Esophagus squamous epithelium (tissue), 5 donors: ENCODE measurements at regions not wholly inside any gene's neighbourhood (a gene's known extent, or its start where the extent isn't known, plus 50 kb on each side); places are given as distances from the start of the nearest gene placed in this dataset.
"Not testable (repeated sequence)": the region's sequence is repeated elsewhere in the genome, so short reads cannot be mapped to it uniquely, and the experiment has no call there.

Experiments used
- DNase-seq: peaks from one replicate; lab custom pipeline; 2025; lab: John Stamatoyannopoulos, UW
- H3K27ac ChIP-seq, 4 donors: fragments of 200-600 bp; sonication (generic); one replicate each; pipeline ENCODE4 v1.5.1; 2016 to 2019; ENCODE audit warnings: mild to moderate bottlenecking in 1 of 4
- H3K27me3 ChIP-seq, 4 donors: fragments of 200-600 bp; sonication (generic); 1 replicate in 3 of 4; 2 replicates in 1 of 4; pipeline versions ENCODE4 v1.5.1 to v1.6.0; 2017 to 2021; ENCODE audit warnings: antibody characterized with exemption in 1 of 4
- H3K36me3 ChIP-seq, 3 donors: fragments of 200-600 bp; sonication (generic); one replicate each; pipeline ENCODE4 v1.5.1; 2016 to 2019
- H3K4me1 ChIP-seq, 3 donors: fragments of 200-600 bp; sonication (generic); one replicate each; pipeline ENCODE4 v1.5.1; 2017 to 2019
- H3K4me3 ChIP-seq, 4 donors: fragments of 200-600 bp; sonication (generic); 1 replicate in 3 of 4; 2 replicates in 1 of 4; pipeline ENCODE4 v1.5.1; 2016 to 2019; ENCODE audit warnings: mild to moderate bottlenecking in 2 of 4, moderate library complexity in 1 of 4
- H3K9me3 ChIP-seq, 3 donors: fragments of 200-600 bp; sonication (generic); one replicate each; pipeline ENCODE4 v1.5.1; 2016 to 2019
- POLR2A ChIP-seq, 4 donors: fragments of 450-650 bp; IDR thresholded peaks; one replicate each; pipeline ENCODE4 v1.6.1; 2017; ENCODE audit warnings: antibody characterized with exemption in 4 of 4, mild to moderate bottlenecking in 4 of 4, moderate library complexity in 3 of 4
- WGBS, 2 donors: methylation state at CpG; one replicate each; pipeline ENCODE4 v1.1.5; 2018; 5-methylcytosine and 5-hydroxymethylcytosine counted together
- intact Hi-C: fragments of 100-400 bp; cut with DNase I; formaldehyde crosslinking; loops from one replicate; pipeline ENCODE4 v1.15.0; 2022
- TF ChIP-seq, protein P1 (sequence below), 6 experiments: fragments of 450-650 bp in 4 of 6; fragments of 200-600 bp in 2 of 6; sonication (generic) in 2 of 6; IDR thresholded peaks; one replicate each; pipeline ENCODE4 v1.5.1; 2016 to 2019; ENCODE audit warnings: antibody characterized with exemption in 6 of 6, mild to moderate bottlenecking in 4 of 6, moderate library complexity in 4 of 6
- donor health status: DM: yes; HTN: yes; CAD: no.

GRCh38 chr12:46548605-46549071 is 176.1 kb upstream of the SLC38A2 start:
- intact Hi-C loops: no loop called here
- 23 to 37% methylated on average over 2 of the region's 2 CpGs for WGBS, 2 donors
- no peak for TF ChIP-seq POLR2A (IDR thresholded peaks at IDR 0.05)
- TF ChIP-seq, protein P1, sequence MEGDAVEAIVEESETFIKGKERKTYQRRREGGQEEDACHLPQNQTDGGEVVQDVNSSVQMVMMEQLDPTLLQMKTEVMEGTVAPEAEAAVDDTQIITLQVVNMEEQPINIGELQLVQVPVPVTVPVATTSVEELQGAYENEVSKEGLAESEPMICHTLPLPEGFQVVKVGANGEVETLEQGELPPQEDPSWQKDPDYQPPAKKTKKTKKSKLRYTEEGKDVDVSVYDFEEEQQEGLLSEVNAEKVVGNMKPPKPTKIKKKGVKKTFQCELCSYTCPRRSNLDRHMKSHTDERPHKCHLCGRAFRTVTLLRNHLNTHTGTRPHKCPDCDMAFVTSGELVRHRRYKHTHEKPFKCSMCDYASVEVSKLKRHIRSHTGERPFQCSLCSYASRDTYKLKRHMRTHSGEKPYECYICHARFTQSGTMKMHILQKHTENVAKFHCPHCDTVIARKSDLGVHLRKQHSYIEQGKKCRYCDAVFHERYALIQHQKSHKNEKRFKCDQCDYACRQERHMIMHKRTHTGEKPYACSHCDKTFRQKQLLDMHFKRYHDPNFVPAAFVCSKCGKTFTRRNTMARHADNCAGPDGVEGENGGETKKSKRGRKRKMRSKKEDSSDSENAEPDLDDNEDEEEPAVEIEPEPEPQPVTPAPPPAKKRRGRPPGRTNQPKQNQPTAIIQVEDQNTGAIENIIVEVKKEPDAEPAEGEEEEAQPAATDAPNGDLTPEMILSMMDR (IDR thresholded peaks at IDR 0.05): no peak
- Histone ChIP-seq H3K27me3 (no peaks in the 10 kb centered on the region), H3K9me3 (peaks cover 0 to 8% (median 0%) of the 10 kb centered on the region in 3 donors), H3K36me3 (no peaks in the 10 kb centered on the region), H3K4me1 (peaks cover 16 to 61% (median 25%) of the 10 kb centered on the region in 3 donors), H3K4me3 (no peak overlapping the region), H3K27ac (peak overlapping the region; percentile 58 to 81 (median 76))
- DNase-seq: no peak

GRCh38 chr12:46547421-46548354 is 175.1 kb upstream of the SLC38A2 start:
- Histone ChIP-seq H3K27ac (peak overlapping the region; percentile 3 to 81 (median 66)), H3K9me3 (peaks cover 0 to 8% (median 0%) of the 10 kb centered on the region in 3 donors), H3K27me3 (no peaks in the 10 kb centered on the region), H3K36me3 (no peaks in the 10 kb centered on the region), H3K4me1 (peaks cover 16 to 54% (median 23%) of the 10 kb centered on the region in 3 donors), H3K4me3 (no peak overlapping the region)
- DNase-seq: no peak
- intact Hi-C loops: no loop called here
- no peak for TF ChIP-seq POLR2A (IDR thresholded peaks at IDR 0.05)
- TF ChIP-seq, protein P1 (IDR thresholded peaks at IDR 0.05): no peak
- WGBS, 2 donors: 47 to 50% methylated on average over 1 of the region's 1 CpG

DNA sequence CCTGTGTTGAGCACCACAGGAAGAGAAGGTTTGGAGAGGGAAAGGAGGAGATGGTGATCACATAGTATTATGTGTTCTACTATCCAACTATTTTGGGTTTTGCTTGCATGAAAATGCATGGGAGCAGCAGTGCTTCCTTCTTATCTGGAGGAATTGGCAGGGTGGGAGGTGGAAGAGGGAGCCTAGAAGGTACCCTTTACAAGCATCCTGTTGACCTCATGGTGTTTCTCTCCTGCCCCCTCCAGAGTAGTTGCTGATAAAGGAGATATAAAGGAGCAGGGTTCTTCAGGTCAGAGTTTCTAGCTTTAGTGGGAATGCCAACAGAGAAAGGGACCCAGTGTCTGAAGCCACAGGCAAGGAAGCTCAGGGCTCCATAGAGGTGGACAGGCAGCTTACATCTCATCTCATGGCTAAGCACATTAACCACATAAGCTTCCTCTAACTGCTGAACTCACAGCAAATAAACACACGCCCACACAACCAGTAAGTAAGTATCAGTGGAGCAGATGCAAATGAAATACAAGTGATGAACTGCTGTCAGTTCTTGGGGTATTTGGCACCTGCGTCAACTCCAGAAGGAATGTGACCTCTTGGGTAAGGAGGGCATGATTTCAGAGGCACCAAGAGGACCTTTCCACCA is 174.2 kb upstream of the SLC38A2 start:
- 51 to 66% methylated on average over 2 of the region's 2 CpGs for WGBS, 2 donors
- intact Hi-C loops: no loop called here
- Histone ChIP-seq H3K36me3 (no peaks in the 10 kb centered on the region), H3K9me3 (peaks cover 0 to 8% (median 0%) of the 10 kb centered on the region in 3 donors), H3K4me3 (no peak overlapping the region), H3K27me3 (no peaks in the 10 kb centered on the region), H3K27ac (peak overlapping the region in 3 of 4 donors; percentile 58 to 81 (median 74)), H3K4me1 (peaks cover 16 to 54% (median 23%) of the 10 kb centered on the region in 3 donors)
- TF ChIP-seq POLR2A (IDR thresholded peaks at IDR 0.05): no peak
- TF ChIP-seq, protein P1 (IDR thresholded peaks at IDR 0.05): no peak
- no peak for DNase-seq

- H3K27ac ChIP-seq, DNase-seq, H3K4me3 ChIP-seq, H3K9me3 ChIP-seq, H3K36me3 ChIP-seq, H3K27me3 ChIP-seq, intact Hi-C loops: not testable (repeated sequence)
- peaks cover 12 to 22% (median 12%) of the 10 kb centered on the region in 3 donors for H3K4me1 ChIP-seq
- 95 to 99% methylated on average over 3 of the region's 3 CpGs for WGBS, 2 donors
Observed at GRCh38 chr12:46543378-46543795, 170.8 kb upstream of the SLC38A2 start.

- TF ChIP-seq, protein P1 (IDR thresholded peaks at IDR 0.05): no peak
- no peak for TF ChIP-seq POLR2A (IDR thresholded peaks at IDR 0.05)
Observed at GRCh38 chr12:46538976-46539375, 166.4 kb upstream of the SLC38A2 start.

More at GRCh38 chr12:46538976-46539375, 166.4 kb upstream of the SLC38A2 start:
- H3K36me3 ChIP-seq: no peaks in the 10 kb centered on the region
- intact Hi-C loops: no loop called here
- no peak for DNase-seq
- whole genome bisulfite sequencing, 2 donors: 89 to 90% methylated on average over 2 of the region's 2 CpGs
- H3K27ac ChIP-seq: no peak overlapping the region
- no peaks in the 10 kb centered on the region for H3K27me3 ChIP-seq
- no peak overlapping the region for H3K4me3 ChIP-seq
- no peaks in the 10 kb centered on the region for H3K9me3 ChIP-seq
- H3K4me1 ChIP-seq: peaks cover 0 to 5% (median 0%) of the 10 kb centered on the region in 3 donors
